Activated naive CD4-positive, alpha-beta T cell treated with anti-CD3 and anti-CD28 coated beads for 36 hours (primary cell): ENCODE measurements at regions not wholly inside any gene's neighbourhood (a gene's known extent, or its start where the extent isn't known, plus 50 kb on each side); places are given as distances from the start of the nearest gene placed in this dataset.
"Not testable (repeated sequence)": the region's sequence is repeated elsewhere in the genome, so short reads cannot be mapped to it uniquely, and the experiment has no call there.

Source experiments
- CTCF ChIA-PET: fragments of 350-600 bp; sonication (Branson Sonifier 250); formaldehyde crosslinking; loops from one replicate; lab custom pipeline; 2021; ENCODE audit warnings: antibody characterized with exemption; lab: Charles Lee
- DNase-seq: peaks from one replicate; pipeline ENCODE4 v3.0.0-alpha.2; 2020
- H3K27ac Mint-ChIP-seq: one replicate; pipeline ENCODE4 v1.8.0; 2021; ENCODE audit warnings: mild to moderate bottlenecking, mixed read lengths
- H3K27me3 Mint-ChIP-seq: one replicate; pipeline ENCODE4 v1.8.0; 2021; ENCODE audit warnings: low read depth, mixed read lengths
- H3K36me3 Mint-ChIP-seq: one replicate; pipeline ENCODE4 v1.8.0; 2021; ENCODE audit warnings: low read depth, mixed read lengths
- H3K4me1 Mint-ChIP-seq: one replicate; pipeline ENCODE4 v1.8.0; 2021; ENCODE audit warnings: low read depth, mixed read lengths
- H3K4me3 Mint-ChIP-seq: one replicate; pipeline ENCODE4 v1.8.0; 2021; ENCODE audit warnings: mild to moderate bottlenecking, moderate library complexity, mixed read lengths
- H3K9me3 Mint-ChIP-seq: one replicate; pipeline ENCODE4 v1.8.0; 2021; ENCODE audit warnings: mixed read lengths
- intact Hi-C: fragments of 100-400 bp; cut with micrococcal nuclease; formaldehyde crosslinking; loops from one replicate; pipeline ENCODE4 v1.15.1; 2023

DNA sequence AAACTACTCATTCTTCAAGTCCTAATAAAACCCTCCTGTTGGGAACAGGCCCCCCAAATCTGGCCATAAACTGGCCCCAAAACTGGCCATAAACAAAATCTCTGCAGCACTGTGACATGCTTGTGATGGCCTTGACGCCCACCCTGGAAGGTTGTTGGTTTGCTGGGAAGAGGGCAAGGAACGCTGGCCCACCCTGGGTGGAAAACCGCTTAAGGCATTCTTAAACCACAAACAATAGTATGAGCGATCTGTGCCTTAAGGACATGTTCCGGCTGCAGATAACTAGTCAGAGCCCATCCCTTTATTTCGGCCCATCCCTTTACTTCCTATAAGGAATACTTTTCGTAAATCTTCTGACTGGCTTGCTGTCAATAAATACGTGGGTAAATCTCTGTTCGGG is 404.4 kb downstream of the METTL4 start:
- intact Hi-C loops, H3K27me3 Mint-ChIP-seq, CTCF ChIA-PET, H3K4me1 Mint-ChIP-seq, H3K9me3 Mint-ChIP-seq, H3K27ac Mint-ChIP-seq, H3K4me3 Mint-ChIP-seq, H3K36me3 Mint-ChIP-seq, DNase-seq: not testable (repeated sequence)

GRCh38 chr18:2168022-2168421 is 403.3 kb downstream of the METTL4 start:
- Mint-ChIP-seq H3K4me1 (no peaks in the 10 kb centered on the region), H3K9me3 (no peaks in the 10 kb centered on the region), H3K27me3 (peaks cover 3% of the 10 kb centered on the region), H3K4me3 (no peak overlapping the region), H3K36me3 (no peaks in the 10 kb centered on the region), H3K27ac (no peak overlapping the region)
- no peak for DNase-seq
- intact Hi-C loops, result no loop called here
- CTCF ChIA-PET, result no interaction called here

DNA sequence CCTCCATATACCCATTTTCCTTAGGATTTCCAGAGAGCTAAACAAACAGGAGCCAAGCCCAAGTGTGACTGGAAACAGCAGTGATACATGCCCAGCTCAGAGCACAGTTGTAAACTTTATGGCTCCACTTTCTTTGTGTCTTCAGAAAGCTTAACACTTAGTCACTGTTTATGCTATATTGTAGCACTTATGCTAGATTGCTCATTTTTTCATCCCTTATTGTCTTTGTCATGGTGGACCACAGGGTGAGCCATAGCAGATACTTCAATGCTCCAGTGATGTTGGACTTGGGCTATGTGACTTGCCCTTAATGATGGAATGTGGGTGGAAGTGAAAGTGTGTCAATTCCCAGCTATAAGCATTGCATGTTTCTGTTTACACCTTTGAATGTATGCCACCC is 401.6 kb downstream of the METTL4 start:
- Mint-ChIP-seq H3K27me3 (peaks cover 3% of the 10 kb centered on the region), H3K4me1 (no peaks in the 10 kb centered on the region), H3K9me3 (no peaks in the 10 kb centered on the region), H3K27ac (no peak overlapping the region), H3K4me3 (no peak overlapping the region), H3K36me3 (no peaks in the 10 kb centered on the region)
- intact Hi-C loops, result no loop called here
- CTCF ChIA-PET, result interaction anchor here (0.9 kb wide), 1 partner anchor 53 kb away, joined by 3 read pairs; no protein-coding TSS in a partner anchor
- no peak for DNase-seq

- no peak overlapping the region for H3K27ac Mint-ChIP-seq
- H3K9me3 Mint-ChIP-seq, result no peaks in the 10 kb centered on the region
- CTCF ChIA-PET, result no interaction called here
- H3K27me3 Mint-ChIP-seq, result peaks cover 3% of the 10 kb centered on the region
- no peaks in the 10 kb centered on the region for H3K4me1 Mint-ChIP-seq
- DNase-seq, result no peak
- H3K4me3 Mint-ChIP-seq, result no peak overlapping the region
- intact Hi-C loops, result no loop called here
- no peaks in the 10 kb centered on the region for H3K36me3 Mint-ChIP-seq
Observed at GRCh38 chr18:2171840-2172625, 399.3 kb downstream of the METTL4 start.

- CTCF ChIA-PET, result interaction anchor here (1.2 kb wide), 1 partner anchor 10 kb away, joined by 3 read pairs; no protein-coding TSS in a partner anchor
- H3K4me1 Mint-ChIP-seq, result no peaks in the 10 kb centered on the region
- intact Hi-C loops, result no loop called here
- no peak overlapping the region for H3K27ac Mint-ChIP-seq
- no peak for DNase-seq
- no peaks in the 10 kb centered on the region for H3K9me3 Mint-ChIP-seq
- no peak overlapping the region for H3K4me3 Mint-ChIP-seq
- no peaks in the 10 kb centered on the region for H3K36me3 Mint-ChIP-seq
- peaks cover 3% of the 10 kb centered on the region for H3K27me3 Mint-ChIP-seq
Observed at GRCh38 chr18:2172881-2173280, 398.4 kb downstream of the METTL4 start.

DNA sequence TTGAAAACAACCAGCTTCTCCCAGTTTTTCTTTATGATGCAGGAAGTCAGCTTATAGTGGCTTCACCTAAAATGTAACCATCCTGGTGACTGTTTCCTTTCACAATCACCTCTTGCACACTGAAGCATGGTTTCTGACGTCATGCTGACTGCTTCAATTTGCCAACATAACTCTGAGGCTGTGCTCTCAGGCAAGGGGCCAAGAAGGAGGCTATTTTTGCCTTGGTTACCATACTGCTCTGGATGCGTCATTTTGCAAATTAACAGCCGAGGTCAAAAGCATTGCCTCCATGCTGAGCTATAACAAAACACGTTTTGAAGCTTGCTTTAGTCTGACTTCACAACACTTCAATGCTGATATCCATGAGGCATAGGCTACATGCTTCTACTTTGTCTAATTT is 397.8 kb downstream of the METTL4 start:
- Mint-ChIP-seq H3K4me3 (no peak overlapping the region), H3K9me3 (no peaks in the 10 kb centered on the region)

GRCh38 chr18:2178036-2178435 is 393.3 kb downstream of the METTL4 start:
- H3K27ac Mint-ChIP-seq, result no peak overlapping the region
- CTCF ChIA-PET, result no interaction called here
- H3K9me3 Mint-ChIP-seq, result no peaks in the 10 kb centered on the region
- H3K4me1 Mint-ChIP-seq, result no peaks in the 10 kb centered on the region
- H3K4me3 Mint-ChIP-seq, result no peak overlapping the region
- H3K36me3 Mint-ChIP-seq, result no peaks in the 10 kb centered on the region
- no peaks in the 10 kb centered on the region for H3K27me3 Mint-ChIP-seq
- no peak for DNase-seq
- intact Hi-C loops, result no loop called here

More for the DNA sequence above, 397.8 kb downstream of the METTL4 start:
- H3K27me3 Mint-ChIP-seq, result peaks cover 3% of the 10 kb centered on the region
- intact Hi-C loops, result no loop called here
- CTCF ChIA-PET, result interaction anchor here (1.2 kb wide), 1 partner anchor 9 kb away, joined by 3 read pairs; no protein-coding TSS in a partner anchor
- H3K27ac Mint-ChIP-seq, result no peak overlapping the region
- H3K36me3 Mint-ChIP-seq, result no peaks in the 10 kb centered on the region
- H3K4me1 Mint-ChIP-seq, result no peaks in the 10 kb centered on the region
- no peak for DNase-seq

DNA sequence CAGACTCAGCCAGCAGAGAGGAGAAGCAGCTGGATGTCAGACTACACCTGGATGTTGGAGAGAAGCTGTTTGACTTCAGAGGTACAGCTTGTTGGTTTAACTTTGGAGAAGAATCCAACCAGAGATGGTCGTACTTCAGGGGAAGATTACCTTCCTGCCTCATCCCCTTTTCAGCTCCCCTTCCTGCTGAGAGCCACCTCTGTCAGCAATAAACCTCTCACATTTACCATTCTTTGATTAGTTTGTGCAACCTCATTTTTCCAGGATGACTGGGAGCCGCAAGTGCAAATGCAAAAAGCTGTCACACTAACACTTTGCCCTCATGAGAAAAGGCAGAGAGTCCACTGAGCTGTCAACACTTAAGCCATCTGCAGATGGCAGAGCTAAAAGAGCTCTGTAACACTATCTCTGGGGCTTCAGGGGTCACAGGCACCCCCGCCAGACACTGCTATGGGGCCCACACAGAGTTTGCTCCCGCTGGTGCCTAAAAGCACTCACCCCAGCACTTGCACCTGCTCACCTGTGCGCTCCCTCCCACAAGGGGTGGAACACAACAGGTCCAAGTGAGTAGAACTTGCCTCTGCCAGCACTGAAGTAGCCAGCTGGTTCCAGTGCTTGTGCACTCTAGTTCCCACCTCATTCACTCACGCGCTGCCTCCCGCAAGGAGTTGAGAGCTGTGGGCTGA is 391.7 kb downstream of the METTL4 start:
- H3K4me3 Mint-ChIP-seq, result no peak overlapping the region
- no peak for DNase-seq
- H3K36me3 Mint-ChIP-seq, result no peaks in the 10 kb centered on the region
- no peak overlapping the region for H3K27ac Mint-ChIP-seq
- no peaks in the 10 kb centered on the region for H3K9me3 Mint-ChIP-seq
- intact Hi-C loops, result no loop called here
- H3K27me3 Mint-ChIP-seq, result peaks cover 2% of the 10 kb centered on the region
- CTCF ChIA-PET, result interaction anchor here (0.7 kb wide), 1 partner anchor 1803 kb away, joined by 4 read pairs; no protein-coding TSS in a partner anchor
- H3K4me1 Mint-ChIP-seq, result no peaks in the 10 kb centered on the region

DNA sequence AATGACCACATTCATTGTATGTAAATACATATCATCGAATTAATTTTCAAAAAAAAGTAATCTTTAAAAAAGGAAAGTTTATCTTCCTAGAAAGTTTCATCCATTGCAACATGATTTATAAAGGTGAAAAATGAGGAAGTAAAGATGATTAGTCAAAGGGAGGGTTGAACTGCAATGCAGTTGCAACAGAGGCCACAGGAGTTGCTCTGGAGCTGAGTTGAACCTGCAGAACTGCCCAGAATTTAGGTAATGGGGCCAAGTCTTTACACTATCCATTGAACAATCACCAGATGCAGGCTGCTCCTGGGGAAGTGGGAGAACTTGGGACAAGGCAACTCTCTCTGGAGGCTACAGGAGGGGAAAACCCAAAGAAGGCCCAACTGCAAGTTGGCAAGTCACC is 390.7 kb downstream of the METTL4 start:
- no peaks in the 10 kb centered on the region for H3K9me3 Mint-ChIP-seq
- peaks cover 2% of the 10 kb centered on the region for H3K27me3 Mint-ChIP-seq
- DNase-seq, result no peak
- H3K4me3 Mint-ChIP-seq, result no peak overlapping the region
- H3K36me3 Mint-ChIP-seq, result no peaks in the 10 kb centered on the region
- intact Hi-C loops, result no loop called here
- H3K27ac Mint-ChIP-seq, result no peak overlapping the region
- H3K4me1 Mint-ChIP-seq, result no peaks in the 10 kb centered on the region
- CTCF ChIA-PET, result interaction anchor here (0.7 kb wide), 1 partner anchor 1804 kb away, joined by 4 read pairs; no protein-coding TSS in a partner anchor

DNA sequence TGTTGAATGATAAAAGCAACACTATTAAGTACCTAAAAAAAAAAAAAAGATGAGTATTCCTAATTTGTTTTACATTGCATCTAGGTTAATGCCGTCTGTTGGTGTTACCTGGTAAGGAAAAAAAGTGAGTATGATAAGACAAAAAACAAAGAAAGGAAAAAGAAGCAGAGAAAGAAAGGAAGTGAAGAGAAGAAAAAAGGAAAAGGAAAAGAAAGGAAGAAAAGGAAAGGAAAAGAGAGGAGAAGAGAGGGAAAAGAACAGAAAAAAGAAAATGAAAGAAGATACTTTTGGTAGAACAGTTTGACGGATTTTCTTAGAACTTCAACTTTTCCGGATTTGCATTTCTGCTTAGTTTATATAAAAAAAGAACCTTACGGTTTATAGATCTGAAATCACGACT is 387.9 kb downstream of the METTL4 start:
- Mint-ChIP-seq H3K27ac (no peak overlapping the region), H3K4me1 (no peaks in the 10 kb centered on the region), H3K4me3 (no peak overlapping the region), H3K9me3 (no peaks in the 10 kb centered on the region), H3K36me3 (no peaks in the 10 kb centered on the region), H3K27me3 (peaks cover 2% of the 10 kb centered on the region)
- CTCF ChIA-PET, result no interaction called here
- intact Hi-C loops, result no loop called here
- DNase-seq, result no peak

DNA sequence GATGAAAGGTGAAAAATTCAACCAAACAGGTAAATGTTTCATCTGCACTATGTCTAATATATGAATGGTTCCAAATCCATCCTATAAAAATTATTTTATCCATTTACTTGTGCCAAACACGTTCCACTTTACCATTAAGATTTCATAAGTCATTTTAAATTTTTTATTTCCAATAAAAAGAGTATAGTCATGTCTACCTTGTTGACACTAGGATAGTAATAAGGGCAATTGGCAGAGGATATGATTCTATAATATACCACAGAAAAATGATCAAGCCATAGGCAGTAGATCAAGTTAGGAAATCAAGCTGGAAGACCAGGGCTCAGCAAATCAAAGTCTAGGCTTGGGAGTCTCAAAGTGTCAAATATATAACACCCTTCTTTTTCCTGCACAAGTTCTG is 384.3 kb downstream of the METTL4 start:
- CTCF ChIA-PET, result interaction anchor here (0.7 kb wide), 1 partner anchor 15 kb away, joined by 3 read pairs; no protein-coding TSS in a partner anchor
- Mint-ChIP-seq H3K4me1 (no peaks in the 10 kb centered on the region), H3K9me3 (no peaks in the 10 kb centered on the region), H3K27me3 (peaks cover 2% of the 10 kb centered on the region), H3K4me3 (no peak overlapping the region), H3K27ac (no peak overlapping the region), H3K36me3 (no peaks in the 10 kb centered on the region)
- DNase-seq, result no peak
- intact Hi-C loops, result no loop called here

- CTCF ChIA-PET, result no interaction called here
- H3K9me3 Mint-ChIP-seq, result no peaks in the 10 kb centered on the region
- H3K36me3 Mint-ChIP-seq, result no peaks in the 10 kb centered on the region
- no peak for DNase-seq
- no peak overlapping the region for H3K4me3 Mint-ChIP-seq
- no peaks in the 10 kb centered on the region for H3K4me1 Mint-ChIP-seq
- intact Hi-C loops, result no loop called here
- H3K27me3 Mint-ChIP-seq, result peaks cover 2% of the 10 kb centered on the region
- H3K27ac Mint-ChIP-seq, result no peak overlapping the region
Observed at GRCh38 chr18:2188258-2188657, 383.0 kb downstream of the METTL4 start.
